Uterus (tissue), 2 donors: ENCODE measurements at regions not wholly inside any gene's neighbourhood (a gene's known extent, or its start where the extent isn't known, plus 50 kb on each side); places are given as distances from the start of the nearest gene placed in this dataset.

Experiments used
- CTCF ChIP-seq, 4 experiments: fragments of 200-600 bp in 2 of 4; fragments of 450-650 bp in 2 of 4; sonication (generic) in 2 of 4; IDR thresholded peaks; one replicate each; pipeline ENCODE4 v1.5.1; 2016 to 2019; ENCODE audit warnings: antibody characterized with exemption in 4 of 4, mild to moderate bottlenecking in 2 of 4, moderate library complexity in 1 of 4
- POLR2A ChIP-seq, 2 donors: fragments of 450-650 bp; IDR thresholded peaks; one replicate each; pipeline ENCODE4 v1.6.1; 2016; ENCODE audit warnings: antibody characterized with exemption in 2 of 2, mild to moderate bottlenecking in 1 of 2, moderate library complexity in 1 of 2

- TF ChIP-seq CTCF (IDR thresholded peaks at IDR 0.05), result no peak
- TF ChIP-seq POLR2A (IDR thresholded peaks at IDR 0.05), result no peak
Measured at GRCh38 chr9:27663526-27663925, 90.2 kb upstream of the C9orf72 start.
